ENCODE measurements at regions not wholly inside any gene's neighbourhood (a gene's known extent, or its start where the extent isn't known, plus 50 kb on each side); places are given as distances from the start of the nearest gene placed in this dataset.

DNA sequence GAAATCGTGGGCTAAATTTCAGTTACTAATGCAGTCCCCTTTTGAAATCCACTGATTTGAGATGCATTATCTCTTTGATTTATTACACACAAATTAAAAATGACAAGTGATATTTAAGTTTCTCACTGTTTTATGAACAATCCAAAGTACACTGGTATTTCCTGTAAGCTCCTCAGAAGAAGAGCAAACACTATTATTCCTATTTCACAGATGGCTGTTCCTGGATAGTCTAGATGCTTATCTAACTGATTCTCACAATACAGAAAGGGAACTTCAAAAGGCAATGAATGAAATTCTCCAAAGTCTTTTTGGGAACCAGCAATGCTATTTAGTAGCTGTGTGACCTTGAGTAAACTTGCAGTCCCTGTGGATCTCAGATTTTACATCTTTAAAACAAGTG, 404.7 kb upstream of the DAB2 start:
- DNase-seq (ENCODE audit: low read depth) = no peak
- TF ChIP-seq, protein P1, sequence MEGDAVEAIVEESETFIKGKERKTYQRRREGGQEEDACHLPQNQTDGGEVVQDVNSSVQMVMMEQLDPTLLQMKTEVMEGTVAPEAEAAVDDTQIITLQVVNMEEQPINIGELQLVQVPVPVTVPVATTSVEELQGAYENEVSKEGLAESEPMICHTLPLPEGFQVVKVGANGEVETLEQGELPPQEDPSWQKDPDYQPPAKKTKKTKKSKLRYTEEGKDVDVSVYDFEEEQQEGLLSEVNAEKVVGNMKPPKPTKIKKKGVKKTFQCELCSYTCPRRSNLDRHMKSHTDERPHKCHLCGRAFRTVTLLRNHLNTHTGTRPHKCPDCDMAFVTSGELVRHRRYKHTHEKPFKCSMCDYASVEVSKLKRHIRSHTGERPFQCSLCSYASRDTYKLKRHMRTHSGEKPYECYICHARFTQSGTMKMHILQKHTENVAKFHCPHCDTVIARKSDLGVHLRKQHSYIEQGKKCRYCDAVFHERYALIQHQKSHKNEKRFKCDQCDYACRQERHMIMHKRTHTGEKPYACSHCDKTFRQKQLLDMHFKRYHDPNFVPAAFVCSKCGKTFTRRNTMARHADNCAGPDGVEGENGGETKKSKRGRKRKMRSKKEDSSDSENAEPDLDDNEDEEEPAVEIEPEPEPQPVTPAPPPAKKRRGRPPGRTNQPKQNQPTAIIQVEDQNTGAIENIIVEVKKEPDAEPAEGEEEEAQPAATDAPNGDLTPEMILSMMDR (conservative IDR thresholded peaks at IDR 0.05; ENCODE audit: low read length) = no peak
- no peak overlapping the region for H3K4me3 ChIP-seq (ENCODE audit: low read length)

DNA sequence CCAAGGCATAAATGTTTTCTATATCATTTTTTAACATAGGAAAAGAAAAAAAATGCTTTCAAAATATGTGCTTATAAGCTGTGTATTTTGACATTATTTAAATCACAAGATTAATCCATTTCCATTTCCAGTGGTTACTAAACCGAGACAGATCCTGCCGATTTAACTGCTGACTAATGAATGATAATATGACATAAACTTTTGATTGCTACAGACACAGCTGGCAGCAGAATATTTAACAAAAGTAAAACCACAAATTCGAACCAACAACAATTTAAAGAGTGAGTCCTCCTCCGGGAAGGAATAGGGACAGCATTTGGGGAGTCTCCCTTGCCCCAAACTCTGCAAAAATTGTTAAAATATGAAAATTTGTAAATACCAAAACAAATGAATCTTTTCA, 401.3 kb upstream of the DAB2 start:
- TF ChIP-seq, protein P1 (conservative IDR thresholded peaks at IDR 0.05; ENCODE audit: low read length) = no peak
- DNase-seq (ENCODE audit: low read depth) = no peak
- no peak overlapping the region for H3K4me3 ChIP-seq (ENCODE audit: low read length)

DNA sequence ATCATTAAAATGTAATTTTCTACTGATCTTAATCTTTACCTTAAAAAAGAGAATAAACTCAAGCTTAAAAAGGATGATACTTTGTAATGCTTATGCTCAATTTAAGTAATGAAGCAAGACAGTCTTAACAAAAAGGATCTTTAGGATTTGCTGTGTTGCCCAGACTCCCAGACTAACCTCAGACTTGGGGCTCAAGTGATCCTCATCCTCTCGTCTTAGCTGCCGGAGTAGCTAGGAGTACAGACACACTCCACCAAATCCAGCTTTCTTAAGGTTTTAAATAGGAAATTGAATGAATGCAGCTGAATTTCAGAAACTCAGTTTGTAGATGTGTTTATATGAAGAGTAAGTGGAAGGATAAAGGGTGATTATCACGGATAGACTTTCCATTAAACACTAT, 400.5 kb upstream of the DAB2 start:
- TF ChIP-seq, protein P1 (conservative IDR thresholded peaks at IDR 0.05; ENCODE audit: low read length) = no peak
- no peak overlapping the region for H3K4me3 ChIP-seq (ENCODE audit: low read length)
- no peak for DNase-seq (ENCODE audit: low read depth)

DNA sequence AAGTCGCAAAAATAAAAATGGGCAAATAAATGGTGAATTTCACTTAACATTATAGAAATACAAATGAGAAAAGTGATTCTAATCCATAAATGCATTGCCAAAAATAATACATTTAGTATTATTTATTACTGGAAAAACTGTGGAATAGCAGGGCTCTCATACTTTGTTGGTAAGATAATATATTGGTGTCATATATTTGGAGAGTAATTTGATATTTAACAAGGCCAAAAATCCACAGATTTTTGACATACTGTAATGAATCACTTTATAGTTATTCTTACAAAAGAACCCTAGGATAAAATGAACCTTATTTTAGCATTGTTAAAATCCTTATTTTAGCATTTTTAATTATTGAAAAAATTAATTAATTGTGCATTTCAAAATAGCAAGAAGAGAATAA, 397.2 kb upstream of the DAB2 start:
- no peak overlapping the region for H3K4me3 ChIP-seq (ENCODE audit: low read length)
- DNase-seq (ENCODE audit: low read depth) = no peak
- TF ChIP-seq, protein P1 (conservative IDR thresholded peaks at IDR 0.05; ENCODE audit: low read length) = no peak

DNA sequence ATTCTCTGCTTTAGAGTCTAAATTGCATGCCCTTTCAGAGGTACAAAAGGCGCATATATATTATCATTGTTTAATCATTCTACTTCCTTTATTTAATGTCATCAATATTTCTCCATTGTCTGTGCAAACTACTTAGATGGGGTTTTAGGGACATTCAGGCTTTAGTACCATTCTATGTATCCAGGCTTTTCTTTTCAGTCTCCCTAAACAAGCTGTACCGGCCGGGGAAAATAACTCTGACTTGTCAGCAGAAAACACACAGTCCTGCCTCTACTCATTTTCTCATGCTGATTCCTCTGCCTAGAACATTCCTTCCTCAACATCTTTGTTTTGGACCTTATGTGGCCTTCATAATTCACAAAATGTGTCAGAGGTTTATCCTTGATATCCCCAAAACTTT, 392.1 kb upstream of the DAB2 start:
- TF ChIP-seq, protein P1 (conservative IDR thresholded peaks at IDR 0.05; ENCODE audit: low read length) = no peak
- no peak overlapping the region for H3K4me3 ChIP-seq (ENCODE audit: low read length)
- DNase-seq (ENCODE audit: low read depth) = no peak

DNA sequence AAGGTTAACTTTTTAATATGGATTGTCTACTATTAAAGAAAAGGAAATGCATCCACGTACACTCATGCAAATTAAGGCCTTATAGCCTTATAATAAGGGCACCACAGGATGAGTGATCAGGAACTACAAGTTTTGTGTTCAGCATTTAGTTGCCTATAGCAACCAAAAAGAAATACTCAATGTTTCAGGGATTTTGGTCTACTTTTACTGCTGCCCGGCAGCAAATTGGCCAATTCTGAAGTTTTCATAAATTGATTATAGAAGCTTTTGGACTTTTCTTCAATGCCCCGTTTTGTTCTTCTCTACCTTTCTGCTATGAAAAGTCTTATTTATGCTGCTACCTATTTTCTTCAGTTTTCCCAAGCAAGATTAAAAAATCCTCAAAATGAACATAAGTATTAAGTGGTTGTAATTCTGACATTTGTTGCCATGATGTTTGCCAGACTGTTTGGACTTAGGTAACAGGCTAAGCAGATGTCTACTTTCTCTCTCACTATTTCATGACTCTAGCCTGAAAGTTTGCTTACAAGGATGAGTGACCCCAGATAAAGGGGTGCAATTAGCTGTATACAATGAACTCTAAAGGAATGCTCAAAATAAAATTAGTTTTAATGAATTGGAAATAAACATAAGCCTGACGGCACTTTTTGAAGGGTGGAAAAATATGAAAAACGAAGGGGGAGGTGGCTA, 391.5 kb upstream of the DAB2 start:
- TF ChIP-seq, protein P1 (conservative IDR thresholded peaks at IDR 0.05; ENCODE audit: low read length) = no peak
- no peak overlapping the region for H3K4me3 ChIP-seq (ENCODE audit: low read length)
- DNase-seq (ENCODE audit: low read depth) = no peak

DNA sequence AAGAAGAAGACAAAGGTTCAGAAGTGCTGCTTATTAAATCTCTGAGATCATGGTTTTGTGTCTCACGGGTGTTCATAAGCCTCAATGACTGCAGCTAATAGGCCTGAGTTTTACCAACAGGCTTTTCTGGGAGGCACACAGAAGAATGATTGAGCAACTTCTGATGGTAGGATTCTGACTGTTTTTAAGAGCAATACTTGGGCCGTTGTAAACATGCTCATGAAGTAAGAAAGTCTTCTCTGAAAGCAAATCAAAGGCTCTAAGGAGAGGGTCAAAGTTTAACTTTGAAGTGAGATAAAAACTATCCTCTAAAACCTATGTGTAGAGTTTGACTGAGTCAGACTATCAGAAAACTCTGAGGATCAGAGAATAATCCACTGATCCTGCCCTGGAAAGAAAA, 390.9 kb upstream of the DAB2 start:
- DNase-seq (ENCODE audit: low read depth) = peak; percentile 15
- TF ChIP-seq, protein P1 (conservative IDR thresholded peaks at IDR 0.05; ENCODE audit: low read length) = no peak
- no peak overlapping the region for H3K4me3 ChIP-seq (ENCODE audit: low read length)
